NCI-H1105 treated with DMSO at 0.1 percent for 48 hours (cell line): ENCODE measurements at regions not wholly inside any gene's neighbourhood (a gene's known extent, or its start where the extent isn't known, plus 50 kb on each side); places are given as distances from the start of the nearest gene placed in this dataset.
"Not testable (repeated sequence)": the region's sequence is repeated elsewhere in the genome, so short reads cannot be mapped to it uniquely, and the experiment has no call there.

Source experiments
- DNase-seq: peaks from one replicate; lab custom pipeline; 2025; lab: John Stamatoyannopoulos, UW

DNA sequence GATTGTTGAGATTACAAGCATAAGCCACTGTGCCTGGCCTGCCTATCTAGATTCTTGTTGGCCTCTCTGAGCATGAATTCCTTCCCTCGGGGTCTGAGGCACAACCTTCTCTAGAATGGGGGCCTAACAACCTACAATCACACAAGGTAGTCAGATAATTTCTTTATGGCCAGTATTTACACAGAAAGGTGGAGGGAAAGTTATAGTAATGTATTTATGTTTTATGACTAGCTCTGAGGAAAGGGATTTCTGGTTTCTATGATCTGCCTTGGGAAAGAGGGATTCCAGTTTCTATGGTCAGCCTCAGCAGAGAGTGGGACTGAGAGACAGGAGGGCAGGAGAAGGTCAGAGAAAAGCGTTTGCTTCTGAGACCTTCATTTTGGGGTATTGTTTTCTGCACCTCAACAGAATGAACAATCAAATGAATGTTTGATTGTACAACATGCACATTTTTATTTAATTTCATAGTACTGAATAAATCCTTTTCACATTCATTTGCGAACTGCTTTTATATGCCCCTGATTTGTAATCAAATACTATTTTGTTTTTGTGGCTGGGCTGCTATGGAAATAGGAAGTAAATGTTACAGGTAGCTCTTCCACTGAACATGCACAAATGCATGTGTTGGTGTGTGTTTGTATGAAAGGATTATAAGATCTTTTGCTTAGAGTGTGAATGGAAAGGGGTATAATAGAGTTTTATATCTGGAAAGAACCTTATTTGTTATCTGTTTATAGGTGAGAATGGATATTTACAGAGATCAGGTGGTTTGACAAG is 499.7 kb upstream of the RGS6 start:
- DNase-seq, result no peak

DNA sequence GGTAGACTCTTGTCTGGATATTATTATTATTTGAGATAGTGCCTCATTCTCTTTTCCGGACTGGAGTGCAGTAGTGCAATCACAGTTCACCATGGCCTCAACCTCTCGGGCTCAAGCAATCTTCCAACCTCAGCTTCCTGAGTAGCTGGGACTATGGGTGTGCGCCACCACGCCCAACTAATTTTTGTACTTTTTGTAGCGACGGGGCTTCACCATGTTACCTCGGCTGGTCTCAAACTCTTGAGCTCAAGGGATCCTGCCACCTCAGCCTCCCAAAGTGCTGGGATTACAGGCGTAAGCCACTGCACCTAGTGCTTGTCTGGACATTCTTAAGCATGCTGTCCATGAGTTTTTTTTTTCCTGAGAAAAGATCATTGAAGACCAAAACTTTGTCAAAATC is 498.9 kb upstream of the RGS6 start:
- no peak for DNase-seq

DNA sequence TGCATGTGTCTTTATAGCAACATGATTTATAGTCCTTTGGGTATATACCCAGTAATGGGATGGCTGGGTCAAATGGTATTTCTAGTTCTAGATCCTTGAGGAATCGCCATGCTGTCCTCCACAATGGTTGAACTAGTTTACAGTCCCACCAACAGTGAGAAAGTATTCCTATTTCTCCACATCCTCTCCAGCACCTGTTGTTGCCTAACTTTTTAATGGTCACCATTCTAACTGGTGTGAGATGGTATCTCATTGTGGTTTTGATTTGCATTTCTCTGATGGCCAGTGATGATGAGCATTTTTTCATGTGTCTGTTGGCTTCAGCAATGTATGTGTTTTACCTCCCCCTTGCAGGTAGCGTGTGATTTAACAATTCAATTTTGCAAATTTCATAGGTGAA is 496.6 kb upstream of the RGS6 start:
- DNase-seq, result not testable (repeated sequence)

- DNase-seq, result no peak
Observed at GRCh38 chr14:71437870-71438269, 494.4 kb upstream of the RGS6 start.

DNA sequence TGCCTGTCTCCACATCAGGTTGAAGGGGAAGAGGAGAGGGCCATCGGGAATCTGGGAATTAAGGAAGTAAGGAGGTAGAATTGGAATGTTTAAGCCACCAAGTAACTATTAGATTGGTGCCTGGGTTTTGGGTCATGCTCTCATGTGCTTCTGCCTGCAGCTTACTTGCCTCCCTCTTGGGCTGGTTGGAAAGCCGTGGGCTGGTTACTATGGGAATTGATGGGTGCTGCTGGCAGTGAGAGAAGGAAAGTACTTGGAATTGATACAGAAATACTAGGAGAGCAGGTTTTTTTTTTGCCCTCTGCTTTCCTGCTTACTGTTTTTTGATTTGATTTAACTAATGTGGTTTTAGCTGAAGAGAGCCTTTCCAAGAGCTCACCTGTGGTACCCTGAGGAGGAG is 493.5 kb upstream of the RGS6 start:
- no peak for DNase-seq

GRCh38 chr14:71441126-71441525 is 491.1 kb upstream of the RGS6 start:
- DNase-seq, result no peak

DNA sequence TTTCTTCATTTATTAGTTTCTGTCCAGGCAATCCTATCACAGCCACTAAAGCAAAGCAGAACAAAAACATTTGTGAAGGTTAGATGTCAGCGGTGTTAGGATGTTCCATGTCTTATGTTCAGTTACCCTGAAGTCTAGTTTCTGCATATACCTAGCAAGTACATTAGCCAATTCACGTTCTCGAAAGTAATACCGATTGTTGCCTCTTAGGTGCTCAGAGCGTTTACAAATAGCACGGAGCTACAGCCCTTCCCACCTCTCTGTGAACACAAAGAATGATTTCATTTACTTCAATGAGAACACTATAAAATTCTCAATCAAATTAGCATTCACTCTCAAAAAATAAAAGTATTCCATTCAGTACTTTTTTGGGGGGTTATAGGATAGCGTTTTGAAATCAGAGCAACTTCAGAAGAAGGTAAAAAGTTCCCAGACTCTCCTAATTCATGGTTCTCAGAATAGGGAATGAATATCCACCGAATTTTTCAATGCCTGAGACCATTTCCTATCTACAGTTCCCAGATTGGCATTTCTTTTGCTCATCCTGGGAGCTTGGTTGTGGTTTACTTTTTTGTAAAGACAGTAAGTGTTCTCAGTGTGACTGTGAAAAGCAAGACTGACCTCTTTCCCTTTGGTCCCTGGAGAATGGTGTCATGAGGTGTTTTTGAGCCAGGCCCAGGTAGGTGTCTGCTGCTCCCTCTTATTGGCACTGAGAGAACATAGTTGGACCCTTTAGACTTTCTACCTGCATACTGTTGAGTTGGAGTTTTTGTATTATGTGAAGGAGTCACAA is 488.0 kb upstream of the RGS6 start:
- no peak for DNase-seq

DNA sequence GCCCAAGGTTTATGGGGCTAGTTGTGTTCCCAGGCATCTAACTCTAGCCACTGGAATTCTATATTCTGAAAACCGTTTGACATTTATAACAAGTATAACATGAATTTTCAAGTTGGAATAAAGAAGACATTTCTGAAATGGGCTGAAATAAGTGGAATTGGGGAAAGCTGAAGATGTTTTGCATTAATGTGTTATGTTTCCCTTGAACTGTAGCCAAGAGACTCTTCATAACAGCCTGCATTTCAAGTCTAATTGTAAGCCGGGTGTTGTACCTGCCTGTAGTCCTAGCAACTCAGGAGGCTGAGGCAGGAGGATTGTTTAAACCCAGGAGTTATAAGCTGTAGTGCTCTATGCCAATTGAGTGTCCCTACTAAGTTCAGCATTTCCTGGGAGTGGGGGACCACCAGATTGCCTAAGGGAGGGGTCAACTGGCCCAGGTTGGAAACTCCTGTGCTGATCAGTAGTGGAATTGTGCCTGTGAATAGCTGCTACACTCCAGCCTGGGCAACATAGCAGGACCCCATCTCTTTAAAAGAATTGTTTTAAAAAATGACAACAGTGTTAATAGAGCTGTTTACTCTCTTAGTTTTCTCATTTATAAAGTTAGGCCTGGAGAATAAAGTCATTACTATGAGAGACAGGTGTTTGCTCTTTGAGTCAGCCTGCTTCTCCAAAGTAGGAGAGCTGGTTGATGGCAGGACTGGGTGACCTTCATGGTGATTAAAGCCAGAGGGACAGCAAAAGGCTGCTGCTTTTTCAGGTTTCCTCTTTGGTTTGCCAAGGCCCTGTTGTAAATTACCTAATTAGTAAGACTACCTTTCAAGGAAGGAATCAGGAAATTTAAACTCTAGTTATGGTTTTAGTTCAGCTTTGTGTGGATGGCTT is 483.6 kb upstream of the RGS6 start:
- no peak for DNase-seq

DNA sequence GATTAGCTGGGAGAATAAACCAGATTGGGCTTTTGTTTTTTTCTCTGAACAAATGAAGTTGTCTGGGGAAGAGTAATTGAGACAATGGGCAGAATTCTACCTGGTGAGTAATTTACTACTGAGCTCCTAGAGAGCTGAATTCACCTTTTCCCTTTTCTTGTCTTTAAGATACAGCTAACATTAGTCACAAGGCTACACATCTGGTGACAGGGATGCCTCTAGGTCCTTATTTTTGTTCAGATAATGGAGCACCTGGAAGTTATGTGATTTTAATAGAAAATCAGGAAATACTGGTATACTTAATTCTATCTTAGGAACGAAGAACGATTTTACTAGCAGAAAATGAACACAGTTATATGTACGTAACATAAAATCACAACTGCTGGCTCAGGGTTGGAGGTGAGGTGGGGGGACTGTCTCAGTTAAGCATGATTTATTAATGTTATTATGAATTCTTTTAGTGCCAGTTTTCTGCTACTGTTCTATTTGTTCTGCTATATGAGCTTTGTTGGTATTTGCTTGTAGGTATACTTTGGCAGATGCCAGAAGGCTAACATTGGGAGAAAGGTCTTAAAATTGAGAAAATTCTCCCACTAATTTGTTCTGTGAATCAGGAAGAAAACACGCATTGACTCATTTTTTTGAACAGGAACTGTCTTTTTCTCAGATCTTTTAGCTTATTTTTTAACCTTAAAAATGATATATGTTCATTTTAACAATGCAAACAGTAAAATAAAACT is 482.7 kb upstream of the RGS6 start:
- DNase-seq, result no peak

DNA sequence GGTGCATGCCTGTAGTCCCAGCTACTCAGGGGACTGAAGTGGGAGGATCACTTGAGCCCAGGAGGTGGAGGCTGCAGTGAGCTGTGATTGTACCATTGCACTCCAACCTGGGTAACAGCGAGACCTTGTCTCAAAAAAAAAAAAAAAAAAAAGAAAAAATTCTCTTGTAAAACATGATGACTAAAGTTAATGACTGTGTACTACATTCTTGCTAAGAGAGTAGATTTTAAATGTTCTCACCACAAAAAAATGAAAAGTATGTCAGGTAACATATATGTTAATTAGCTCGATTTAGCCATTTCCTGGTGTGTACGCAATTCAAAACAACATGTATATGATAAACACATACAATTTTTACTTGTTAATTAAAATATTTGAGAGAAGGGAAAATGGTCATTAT is 480.7 kb upstream of the RGS6 start:
- DNase-seq, result no peak

GRCh38 chr14:71452539-71452938 is 479.7 kb upstream of the RGS6 start:
- no peak for DNase-seq

GRCh38 chr14:71452987-71453386 is 479.2 kb upstream of the RGS6 start:
- no peak for DNase-seq

DNA sequence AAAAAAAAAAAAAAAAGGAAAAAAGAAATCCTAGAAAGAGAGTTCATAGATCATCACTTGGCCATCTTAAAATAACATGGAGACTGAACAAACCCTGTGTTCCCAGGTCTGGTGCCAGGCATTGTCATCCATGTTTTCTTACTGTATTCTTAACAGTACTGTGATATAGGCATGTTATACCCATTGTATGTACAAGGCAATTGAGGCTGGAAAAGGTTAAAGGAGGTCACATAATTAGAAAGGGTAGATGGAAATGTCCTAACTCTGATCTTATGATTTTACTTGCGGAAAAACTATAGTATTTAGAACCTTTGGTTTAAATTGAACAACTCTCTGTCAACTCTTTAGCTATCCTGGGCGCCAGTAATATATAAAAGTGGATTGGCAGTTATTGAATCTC is 478.2 kb upstream of the RGS6 start:
- no peak for DNase-seq

GRCh38 chr14:71454513-71455332 is 477.5 kb upstream of the RGS6 start:
- DNase-seq, result no peak

- no peak for DNase-seq
Observed at GRCh38 chr14:71460091-71460490, 472.1 kb upstream of the RGS6 start.

DNA sequence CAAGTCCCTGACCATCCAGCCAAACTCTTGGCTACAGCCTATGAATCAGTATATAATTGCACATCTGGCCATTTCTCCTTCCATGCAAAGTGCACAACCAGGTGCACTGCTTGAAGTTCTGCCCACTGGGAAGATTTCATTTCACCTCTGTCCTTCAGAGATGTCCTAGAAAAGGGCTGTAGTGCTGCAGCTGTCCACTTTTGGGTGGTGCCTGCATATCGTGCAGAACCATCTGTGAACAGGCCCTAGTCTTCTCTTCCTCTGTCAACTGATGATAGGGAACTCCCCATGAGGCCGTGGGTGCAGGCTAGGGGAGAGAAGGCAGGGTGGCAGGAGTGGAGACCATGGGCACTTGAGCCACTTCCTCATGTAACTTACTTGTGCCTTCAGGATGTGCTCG is 470.6 kb upstream of the RGS6 start:
- DNase-seq, result not testable (repeated sequence)

- no peak for DNase-seq
Observed at GRCh38 chr14:71463807-71464206, 468.4 kb upstream of the RGS6 start.

DNA sequence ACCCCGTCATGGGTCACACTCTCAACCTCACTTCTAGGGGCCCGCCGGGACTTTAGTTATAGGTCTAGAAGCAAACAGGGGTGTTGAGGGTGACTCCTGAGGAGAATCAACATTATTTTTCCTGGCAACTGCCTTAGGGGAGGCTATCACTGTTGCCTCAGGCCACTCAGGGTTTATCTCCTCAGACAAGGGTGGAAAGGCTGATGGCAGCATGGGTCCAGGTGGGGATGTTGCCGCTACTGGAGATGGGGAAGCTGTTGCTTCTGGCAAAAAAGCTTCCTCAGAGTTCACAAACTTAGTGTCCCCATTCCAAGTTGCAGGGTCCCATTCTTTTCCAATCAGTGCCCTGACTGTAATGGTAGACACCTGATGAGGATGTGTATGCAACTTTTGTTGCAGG is 467.4 kb upstream of the RGS6 start:
- no peak for DNase-seq

DNA sequence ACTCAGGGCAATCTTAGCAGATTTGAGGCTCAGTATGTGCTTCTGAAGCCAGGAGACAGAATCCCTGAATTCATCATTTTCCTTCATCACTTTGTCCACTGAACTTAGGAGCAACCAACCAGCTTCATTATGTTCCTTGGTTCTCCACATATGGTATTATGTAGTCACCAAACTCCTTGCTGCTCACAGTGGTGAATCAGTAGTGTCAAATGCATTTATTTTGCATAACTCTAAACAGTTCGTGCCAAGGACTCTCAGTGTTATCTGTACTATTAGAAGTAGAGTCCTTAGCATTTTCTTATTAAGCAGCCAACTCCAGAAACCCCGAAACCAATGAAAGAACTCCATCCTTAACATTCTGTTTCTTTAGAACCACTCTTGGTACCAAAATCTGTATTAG is 466.9 kb upstream of the RGS6 start:
- DNase-seq, result no peak

DNA sequence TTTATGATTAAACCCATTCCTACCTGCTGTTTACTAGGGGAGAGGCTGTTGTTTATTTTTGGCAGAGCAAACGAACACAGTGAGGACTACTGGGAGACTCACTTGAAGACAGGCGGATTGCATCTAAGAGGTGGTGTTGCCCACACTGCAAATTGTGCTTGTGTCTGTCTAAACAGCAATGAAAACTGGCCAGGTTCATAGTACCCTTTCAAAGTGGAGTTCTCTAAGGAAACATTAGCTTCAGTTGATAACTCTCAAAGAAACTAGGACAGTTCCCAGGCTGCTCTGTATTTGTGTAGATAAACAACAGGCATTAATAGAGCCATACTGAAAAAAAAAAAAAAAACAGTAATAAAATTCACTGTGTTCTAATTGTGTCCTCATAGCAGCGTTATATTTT is 466.0 kb upstream of the RGS6 start:
- no peak for DNase-seq

GRCh38 chr14:71466946-71467345 is 465.3 kb upstream of the RGS6 start:
- no peak for DNase-seq
